Activated B cell treated with CpG ODN at 0.5 μM for 24 hours (primary cell): ENCODE measurements at regions not wholly inside any gene's neighbourhood (a gene's known extent, or its start where the extent isn't known, plus 50 kb on each side); places are given as distances from the start of the nearest gene placed in this dataset.

Experiments used
- ATAC-seq: fragments of 200-7000 bp; cut with Tn5 transposase; one replicate; pipeline ENCODE4 v1.10.0; 2021; ENCODE audit warnings: low read depth, mild to moderate bottlenecking, moderate library complexity
- CTCF ChIA-PET: fragments of 350-600 bp; sonication (Branson Sonifier 250); formaldehyde crosslinking; loops from one replicate; lab custom pipeline; 2021; ENCODE audit warnings: antibody characterized with exemption; lab: Charles Lee
- POLR2A ChIA-PET: fragments of 350-600 bp; sonication (Branson Sonifier 250); formaldehyde crosslinking; loops from one replicate; lab custom pipeline; 2021; ENCODE audit warnings: antibody characterized with exemption; lab: Charles Lee
- DNase-seq: peaks from one replicate; pipeline ENCODE4 v3.0.0; 2022
- H3K27ac Mint-ChIP-seq: one replicate; pipeline ENCODE4 v1.8.0; 2020; ENCODE audit warnings: mixed read lengths
- H3K27me3 Mint-ChIP-seq: one replicate; pipeline ENCODE4 v1.8.0; 2021; ENCODE audit warnings: mixed read lengths
- H3K36me3 Mint-ChIP-seq: one replicate; pipeline ENCODE4 v1.8.0; 2021; ENCODE audit warnings: low read depth, mixed read lengths
- H3K4me1 Mint-ChIP-seq: one replicate; pipeline ENCODE4 v1.8.0; 2021; ENCODE audit warnings: mixed read lengths
- H3K4me3 Mint-ChIP-seq: one replicate; pipeline ENCODE4 v1.8.0; 2020; ENCODE audit warnings: mild to moderate bottlenecking, mixed read lengths
- H3K9me3 Mint-ChIP-seq: one replicate; pipeline ENCODE4 v1.8.0; 2020; ENCODE audit warnings: mixed read lengths
- CTCF ChIP-seq: fragments of 200-600 bp; IDR thresholded peaks from one replicate; pipeline ENCODE4 v1.8.0; 2022; ENCODE audit warnings: antibody characterized with exemption, mild to moderate bottlenecking
- intact Hi-C: fragments of 100-400 bp; cut with micrococcal nuclease; formaldehyde crosslinking; loops from one replicate; pipeline ENCODE4 v1.15.1; 2024

GRCh38 chr10:78286186-78286585 is 252.5 kb downstream of the RPS24 start:
- peaks cover 5% of the 10 kb centered on the region for H3K27me3 Mint-ChIP-seq
- ATAC-seq (no peak), DNase-seq (no peak)
- no peaks in the 10 kb centered on the region for H3K4me1 Mint-ChIP-seq
- H3K4me3 Mint-ChIP-seq: no peak overlapping the region
- TF ChIP-seq CTCF: no peak
- intact Hi-C loops: no loop called here
- no peaks in the 10 kb centered on the region for H3K36me3 Mint-ChIP-seq
- no peaks in the 10 kb centered on the region for H3K9me3 Mint-ChIP-seq
- no peak overlapping the region for H3K27ac Mint-ChIP-seq
- CTCF ChIA-PET: no interaction called here
- POLR2A ChIA-PET: no interaction called here

GRCh38 chr10:78286668-78287067 is 253.0 kb downstream of the RPS24 start:
- POLR2A ChIA-PET: no interaction called here
- ATAC-seq (no peak), DNase-seq (no peak)
- H3K27ac Mint-ChIP-seq: no peak overlapping the region
- no peaks in the 10 kb centered on the region for H3K4me1 Mint-ChIP-seq
- no peaks in the 10 kb centered on the region for H3K36me3 Mint-ChIP-seq
- intact Hi-C loops: no loop called here
- CTCF ChIA-PET: no interaction called here
- no peaks in the 10 kb centered on the region for H3K9me3 Mint-ChIP-seq
- no peak for TF ChIP-seq CTCF
- H3K27me3 Mint-ChIP-seq: peaks cover 5% of the 10 kb centered on the region
- H3K4me3 Mint-ChIP-seq: no peak overlapping the region

- ChIA-PET POLR2A (no interaction called here), CTCF (no interaction called here)
- intact Hi-C loops: no loop called here
- H3K9me3 Mint-ChIP-seq: no peaks in the 10 kb centered on the region
- no peaks in the 10 kb centered on the region for H3K36me3 Mint-ChIP-seq
- DNase-seq: no peak
- no peak for TF ChIP-seq CTCF
- H3K27ac Mint-ChIP-seq: no peak overlapping the region
- ATAC-seq: no peak
- peaks cover 5% of the 10 kb centered on the region for H3K4me1 Mint-ChIP-seq
- H3K27me3 Mint-ChIP-seq: peaks cover 2% of the 10 kb centered on the region
- no peak overlapping the region for H3K4me3 Mint-ChIP-seq
Measured at GRCh38 chr10:78287618-78288017, 254.0 kb downstream of the RPS24 start.

GRCh38 chr10:78288663-78289062 is 255.0 kb downstream of the RPS24 start:
- Mint-ChIP-seq H3K9me3 (no peaks in the 10 kb centered on the region), H3K27me3 (no peaks in the 10 kb centered on the region), H3K4me3 (no peak overlapping the region), H3K36me3 (no peaks in the 10 kb centered on the region), H3K27ac (no peak overlapping the region), H3K4me1 (peaks cover 8% of the 10 kb centered on the region)
- ChIA-PET POLR2A (no interaction called here), CTCF (no interaction called here)
- ATAC-seq (no peak), DNase-seq (no peak)
- TF ChIP-seq CTCF: no peak
- intact Hi-C loops: no loop called here

GRCh38 chr10:78290131-78290750 is 256.6 kb downstream of the RPS24 start:
- H3K27me3 Mint-ChIP-seq: no peaks in the 10 kb centered on the region
- no peak overlapping the region for H3K4me3 Mint-ChIP-seq
- H3K9me3 Mint-ChIP-seq: no peaks in the 10 kb centered on the region
- TF ChIP-seq CTCF: no peak
- intact Hi-C loops: no loop called here
- H3K27ac Mint-ChIP-seq: no peak overlapping the region
- ChIA-PET CTCF (no interaction called here), POLR2A (no interaction called here)
- H3K4me1 Mint-ChIP-seq: peaks cover 8% of the 10 kb centered on the region
- no peak for ATAC-seq
- no peak for DNase-seq
- H3K36me3 Mint-ChIP-seq: no peaks in the 10 kb centered on the region
